Lung (tissue), 11 donors: ENCODE measurements at regions not wholly inside any gene's neighbourhood (a gene's known extent, or its start where the extent isn't known, plus 50 kb on each side); places are given as distances from the start of the nearest gene placed in this dataset.

Experiments
- ATAC-seq: fragments of 200-7000 bp; cut with Tn5 transposase; one replicate; pipeline ENCODE4 v1.9.1; 2020; ENCODE audit warnings: moderate number of reproducible peaks; ENCODE audit not compliant: insufficient read depth, low FRiP score
- DNase-seq, 3 donors: peaks; one replicate each; pipeline ENCODE4 v3.0.0-alpha.2; 2013 to 2017
- H3K27ac ChIP-seq, 2 donors: one replicate each; pipeline ENCODE4 v1.5.1; 2013; ENCODE audit warnings: mild to moderate bottlenecking in 2 of 2, moderate library complexity in 2 of 2, control low read depth in 1 of 2, inconsistent platforms in 1 of 2, low read depth in 1 of 2, low read length in 1 of 2
- H3K27me3 ChIP-seq, 3 donors: one replicate each; pipeline ENCODE4 v1.5.1; 2013; ENCODE audit warnings: low read length in 2 of 3; ENCODE audit not compliant: control insufficient read depth in 3 of 3, insufficient read depth in 3 of 3
- H3K36me3 ChIP-seq, 4 donors: one replicate each; pipeline ENCODE4 v1.5.1; 2013; ENCODE audit warnings: low read length in 4 of 4, mild to moderate bottlenecking in 1 of 4, moderate library complexity in 1 of 4; ENCODE audit not compliant: control insufficient read depth in 4 of 4, insufficient read depth in 4 of 4
- H3K4me1 ChIP-seq, 5 donors: one replicate each; pipeline ENCODE4 v1.5.1; 2013; ENCODE audit warnings: low read length in 5 of 5, mild to moderate bottlenecking in 2 of 5, moderate library complexity in 1 of 5; ENCODE audit not compliant: control insufficient read depth in 5 of 5, insufficient read depth in 5 of 5
- H3K4me3 ChIP-seq: one replicate; pipeline ENCODE4 v1.5.1; 2013; ENCODE audit warnings: mild to moderate bottlenecking, control low read depth, moderate library complexity
- H3K9ac ChIP-seq, 2 donors: one replicate each; pipeline ENCODE4 v1.5.1; 2013; ENCODE audit warnings: low read length in 2 of 2, control low read depth in 1 of 2; ENCODE audit not compliant: insufficient read depth in 1 of 2
- H3K9me3 ChIP-seq, 4 donors: one replicate each; pipeline ENCODE4 v1.5.1; 2013; ENCODE audit warnings: low read length in 3 of 4, mild to moderate bottlenecking in 1 of 4, moderate library complexity in 1 of 4; ENCODE audit not compliant: control insufficient read depth in 4 of 4, insufficient read depth in 3 of 4
- WGBS, 2 donors: extraction: QIAGEN DNeasy Blood & Tissue Kit; methylation state at CpG; one replicate each; pipeline ENCODE4 v1.1.7; 2013; 5-methylcytosine and 5-hydroxymethylcytosine counted together
- TF ChIP-seq, protein P1 (sequence below): IDR thresholded peaks from 2 replicates; pipeline ENCODE4 v1.5.1; 2012; ENCODE audit warnings: mild to moderate bottlenecking; ENCODE audit errors: control extremely low read depth, extremely low read depth
- donor health status: control.
- donor health status: control.
- donor health status: Bipolar disorder and iron deficiency.
- donor health status: healthy.
- donor health status: DM: yes; HTN: yes; CAD: no.

DNA sequence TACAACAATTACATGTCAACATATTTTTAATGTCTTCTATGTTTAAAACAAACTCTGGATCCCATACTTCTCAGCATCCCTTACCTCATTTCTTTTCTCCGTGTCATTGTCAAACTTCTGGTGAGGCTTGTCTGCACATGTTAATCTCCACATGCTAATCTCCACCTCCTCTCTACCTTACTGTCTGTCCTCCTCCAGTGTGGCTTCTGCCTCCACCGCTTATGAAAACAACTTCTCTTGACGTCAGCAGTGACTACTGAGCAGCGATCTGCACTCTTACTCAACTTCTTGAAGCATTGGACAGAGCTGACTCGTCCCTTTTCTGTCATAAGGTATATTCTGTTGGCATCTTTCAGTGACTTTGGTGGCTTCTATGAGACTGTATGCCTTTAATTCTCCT is 338.2 kb upstream of the THRB start:
- 85% methylated on average over 5 of the region's 5 CpGs for WGBS, 2 donors

DNA sequence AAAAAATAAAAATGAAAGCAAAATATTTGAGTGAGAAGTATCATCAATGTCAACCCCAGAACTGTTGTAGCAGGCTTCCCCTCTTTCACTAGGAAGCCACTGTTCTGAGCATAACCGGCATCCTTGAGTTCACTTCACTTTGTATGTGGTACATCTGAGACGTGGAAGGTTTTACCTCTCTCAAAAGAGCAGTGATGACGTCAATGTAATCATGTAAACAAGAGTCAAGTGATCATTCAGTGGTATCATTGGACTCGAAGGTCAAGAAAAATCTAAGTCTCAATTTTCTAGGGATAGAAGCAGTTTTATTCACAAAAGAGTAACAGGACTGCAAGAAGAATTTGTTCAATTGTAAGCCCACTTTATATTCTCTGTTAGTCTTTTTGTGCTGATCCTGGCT is 339.8 kb upstream of the THRB start:
- H3K27ac ChIP-seq = no peak overlapping the region
- H3K36me3 ChIP-seq = no peaks in the 10 kb centered on the region
- no peak for ATAC-seq
- DNase-seq = no peak
- peaks cover 0 to 3% (median 0%) of the 10 kb centered on the region in 4 donors for H3K9me3 ChIP-seq
- peaks cover 0 to 7% (median 0%) of the 10 kb centered on the region in 3 donors for H3K27me3 ChIP-seq
- 69 to 81% methylated on average over 4 of the region's 4 CpGs for WGBS, 2 donors
- no peak overlapping the region for H3K4me3 ChIP-seq
- peaks cover 0 to 11% (median 0%) of the 10 kb centered on the region in 5 donors for H3K4me1 ChIP-seq
- H3K9ac ChIP-seq = no peak overlapping the region
- TF ChIP-seq, protein P1, sequence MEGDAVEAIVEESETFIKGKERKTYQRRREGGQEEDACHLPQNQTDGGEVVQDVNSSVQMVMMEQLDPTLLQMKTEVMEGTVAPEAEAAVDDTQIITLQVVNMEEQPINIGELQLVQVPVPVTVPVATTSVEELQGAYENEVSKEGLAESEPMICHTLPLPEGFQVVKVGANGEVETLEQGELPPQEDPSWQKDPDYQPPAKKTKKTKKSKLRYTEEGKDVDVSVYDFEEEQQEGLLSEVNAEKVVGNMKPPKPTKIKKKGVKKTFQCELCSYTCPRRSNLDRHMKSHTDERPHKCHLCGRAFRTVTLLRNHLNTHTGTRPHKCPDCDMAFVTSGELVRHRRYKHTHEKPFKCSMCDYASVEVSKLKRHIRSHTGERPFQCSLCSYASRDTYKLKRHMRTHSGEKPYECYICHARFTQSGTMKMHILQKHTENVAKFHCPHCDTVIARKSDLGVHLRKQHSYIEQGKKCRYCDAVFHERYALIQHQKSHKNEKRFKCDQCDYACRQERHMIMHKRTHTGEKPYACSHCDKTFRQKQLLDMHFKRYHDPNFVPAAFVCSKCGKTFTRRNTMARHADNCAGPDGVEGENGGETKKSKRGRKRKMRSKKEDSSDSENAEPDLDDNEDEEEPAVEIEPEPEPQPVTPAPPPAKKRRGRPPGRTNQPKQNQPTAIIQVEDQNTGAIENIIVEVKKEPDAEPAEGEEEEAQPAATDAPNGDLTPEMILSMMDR = no peak

More for the DNA sequence above, 338.2 kb upstream of the THRB start:
- Histone ChIP-seq H3K9me3 (peaks cover 0 to 3% (median 0%) of the 10 kb centered on the region in 4 donors), H3K27me3 (peaks cover 0 to 7% (median 0%) of the 10 kb centered on the region in 3 donors), H3K4me1 (peaks cover 0 to 18% (median 0%) of the 10 kb centered on the region in 5 donors), H3K36me3 (no peaks in the 10 kb centered on the region), H3K27ac (no peak overlapping the region), H3K4me3 (no peak overlapping the region), H3K9ac (no peak overlapping the region)
- no peak for DNase-seq
- TF ChIP-seq, protein P1 = no peak
- no peak for ATAC-seq

DNA sequence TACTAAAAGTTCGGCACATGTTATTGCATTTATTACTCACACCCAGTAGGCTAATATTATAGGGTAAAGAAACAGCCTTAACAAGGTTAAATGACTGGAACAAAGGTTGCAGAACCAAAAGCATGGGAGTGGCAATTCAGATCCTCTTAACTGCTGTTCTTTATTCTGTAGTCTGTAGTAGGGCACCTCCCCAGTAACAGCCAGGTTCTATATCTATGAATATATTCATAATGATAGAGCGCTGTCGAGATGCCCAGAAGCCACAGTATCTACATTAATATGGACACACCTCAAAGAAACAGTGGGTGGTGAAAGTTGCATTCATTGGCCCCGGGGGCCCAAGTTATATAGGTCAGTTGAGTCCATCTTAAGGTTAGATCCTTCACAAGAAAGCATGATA is 340.9 kb upstream of the THRB start:
- Histone ChIP-seq H3K4me3 (no peak overlapping the region), H3K4me1 (peaks cover 0 to 1% (median 0%) of the 10 kb centered on the region in 5 donors)
- no peak for ATAC-seq

DNA sequence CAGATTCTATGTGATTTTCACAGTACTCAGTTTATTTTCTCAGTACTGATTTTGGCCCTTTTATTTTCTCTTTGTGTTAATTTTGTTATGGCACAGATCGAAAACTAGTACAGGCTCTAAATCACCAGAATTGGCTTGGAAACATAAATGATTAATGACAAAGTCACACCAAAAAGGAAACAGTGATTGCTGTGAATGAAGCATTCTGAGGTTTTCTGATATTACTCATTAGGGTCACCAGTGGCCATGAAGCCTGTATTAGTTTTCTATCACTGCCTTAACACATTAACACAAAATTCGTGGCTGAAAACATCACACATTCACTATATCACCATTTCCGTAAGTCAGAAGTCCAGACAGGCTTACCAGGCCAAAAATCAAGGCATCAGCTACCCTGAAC is 343.0 kb upstream of the THRB start:
- Histone ChIP-seq H3K4me3 (no peak overlapping the region), H3K4me1 (no peaks in the 10 kb centered on the region), H3K36me3 (no peaks in the 10 kb centered on the region), H3K27me3 (no peaks in the 10 kb centered on the region), H3K27ac (no peak overlapping the region), H3K9me3 (no peaks in the 10 kb centered on the region), H3K9ac (no peak overlapping the region)
- TF ChIP-seq, protein P1 = no peak
- no peak for DNase-seq
- no peak for ATAC-seq
- 80 to 88% methylated on average over 3 of the region's 3 CpGs for WGBS, 2 donors

More for the DNA sequence above, 340.9 kb upstream of the THRB start:
- H3K9ac ChIP-seq = no peak overlapping the region
- H3K36me3 ChIP-seq = no peaks in the 10 kb centered on the region
- WGBS, 2 donors = 91 to 92% methylated on average over 4 of the region's 4 CpGs
- DNase-seq = no peak
- H3K27ac ChIP-seq = no peak overlapping the region
- TF ChIP-seq, protein P1 = no peak
- no peaks in the 10 kb centered on the region for H3K9me3 ChIP-seq
- peaks cover 0 to 2% (median 0%) of the 10 kb centered on the region in 3 donors for H3K27me3 ChIP-seq
